Natural killer cell treated with Interleukin-12 subunit alpha and Interleukin-12 subunit beta and Interleukin-15 and Interleukin-18, amount 100 ng/mL, for 72 hours (primary cell): ENCODE measurements at regions not wholly inside any gene's neighbourhood (a gene's known extent, or its start where the extent isn't known, plus 50 kb on each side); places are given as distances from the start of the nearest gene placed in this dataset.
"Not testable (repeated sequence)": the region's sequence is repeated elsewhere in the genome, so short reads cannot be mapped to it uniquely, and the experiment has no call there.

Source experiments
- ATAC-seq, 2 donors: fragments of 150-1000 bp; cut with Tn5 transposase in 1 of 2; sonication (Bioruptor Pico), chemical (Tn5 transposase) in 1 of 2; 2 replicates each; pipeline ENCODE4 v1.10.0; 2021
- DNase-seq: peaks from one replicate; pipeline ENCODE4 v3.0.0; 2022; ENCODE audit warnings: low spot score
- H3K27ac Mint-ChIP-seq, 2 donors: 1 replicate in 1 of 2; 2 replicates in 1 of 2; pipeline ENCODE4 v1.8.0; 2022; ENCODE audit warnings: mixed read lengths in 2 of 2, mild to moderate bottlenecking in 1 of 2, moderate library complexity in 1 of 2
- H3K27me3 Mint-ChIP-seq, 2 donors: 1 replicate in 1 of 2; 2 replicates in 1 of 2; pipeline ENCODE4 v1.8.0; 2022; ENCODE audit warnings: mixed read lengths in 2 of 2
- H3K36me3 Mint-ChIP-seq: one replicate; pipeline ENCODE4 v1.8.0; 2022; ENCODE audit warnings: mixed read lengths
- H3K4me1 Mint-ChIP-seq, 2 donors: 1 replicate in 1 of 2; 2 replicates in 1 of 2; pipeline ENCODE4 v1.8.0; 2022; ENCODE audit warnings: low read depth in 2 of 2, mixed read lengths in 2 of 2, mild to moderate bottlenecking in 1 of 2
- H3K4me3 Mint-ChIP-seq: one replicate; pipeline ENCODE4 v1.8.0; 2022; ENCODE audit warnings: mixed read lengths
- H3K9me3 Mint-ChIP-seq: 2 replicates; pipeline ENCODE4 v1.8.0; 2022; ENCODE audit warnings: mixed read lengths

DNA sequence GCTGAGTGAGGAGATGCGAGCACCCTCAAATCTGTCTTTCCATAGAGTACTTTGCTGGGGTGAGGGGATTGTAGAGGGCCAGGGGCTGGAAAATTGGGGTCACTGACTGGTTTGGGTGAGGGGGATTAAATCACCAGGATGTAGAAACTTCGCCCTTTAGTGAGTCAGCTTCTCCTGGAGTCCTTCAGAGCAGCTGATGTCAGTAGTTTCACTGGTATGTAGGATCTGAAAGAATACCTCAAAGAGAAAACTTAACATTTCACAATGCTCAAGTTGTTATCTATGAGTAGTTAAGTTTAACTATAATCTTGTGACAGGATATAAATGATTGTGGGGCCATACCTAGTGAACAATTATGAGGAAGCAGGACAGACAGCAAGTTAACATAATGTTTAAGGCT, 174.7 kb upstream of the ZNF717 start:
- H3K27ac Mint-ChIP-seq, H3K36me3 Mint-ChIP-seq, H3K4me1 Mint-ChIP-seq, H3K27me3 Mint-ChIP-seq, ATAC-seq, H3K4me3 Mint-ChIP-seq, H3K9me3 Mint-ChIP-seq, DNase-seq: not testable (repeated sequence)

DNA sequence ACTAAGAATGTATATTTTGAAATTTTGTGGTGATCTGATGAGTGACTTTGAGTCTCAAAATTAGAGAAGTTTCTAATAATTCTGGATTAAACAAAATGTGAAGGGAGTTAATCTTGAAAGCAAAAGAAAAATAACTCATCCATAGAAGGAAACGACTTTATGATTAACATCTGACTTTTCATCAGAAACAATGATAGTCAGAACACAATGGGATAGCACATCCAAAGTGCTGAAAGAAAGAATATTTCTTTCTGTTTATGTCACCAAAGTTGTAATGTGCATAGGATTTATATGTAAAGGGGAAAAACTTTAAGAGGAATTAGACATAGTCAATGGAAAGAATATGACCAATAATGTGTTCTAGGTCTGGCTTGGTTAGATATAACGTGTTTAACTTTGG, 176.7 kb upstream of the ZNF717 start:
- H3K4me3 Mint-ChIP-seq, ATAC-seq, H3K4me1 Mint-ChIP-seq, H3K27me3 Mint-ChIP-seq, DNase-seq, H3K27ac Mint-ChIP-seq, H3K36me3 Mint-ChIP-seq: not testable (repeated sequence)
- H3K9me3 Mint-ChIP-seq = peaks cover 13% of the 10 kb centered on the region

DNA sequence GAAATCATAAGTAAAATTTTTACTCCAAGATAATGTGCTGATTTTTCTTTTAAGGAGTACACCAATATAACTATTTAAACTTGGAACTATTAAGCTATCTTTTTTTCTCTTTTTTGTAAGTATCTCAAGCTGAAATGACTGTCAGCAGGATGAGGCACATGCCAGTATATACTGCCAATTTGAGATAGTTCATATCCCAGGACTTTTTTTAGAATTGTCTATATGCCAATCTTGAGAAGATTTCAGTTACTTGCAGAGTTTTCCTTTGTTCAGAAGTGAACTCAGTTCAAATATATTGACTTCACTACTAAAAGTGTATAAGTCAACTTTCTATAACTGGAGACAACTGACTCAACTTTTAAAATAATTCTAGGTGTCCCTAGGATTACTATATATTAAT, 181.7 kb upstream of the ZNF717 start:
- H3K4me3 Mint-ChIP-seq = no peak overlapping the region
- H3K9me3 Mint-ChIP-seq = peaks cover 9% of the 10 kb centered on the region
- no peaks in the 10 kb centered on the region for H3K4me1 Mint-ChIP-seq
- no peaks in the 10 kb centered on the region for H3K27me3 Mint-ChIP-seq
- no peak for DNase-seq
- H3K27ac Mint-ChIP-seq = no peak overlapping the region
- H3K36me3 Mint-ChIP-seq = no peaks in the 10 kb centered on the region
- no peak for ATAC-seq

DNA sequence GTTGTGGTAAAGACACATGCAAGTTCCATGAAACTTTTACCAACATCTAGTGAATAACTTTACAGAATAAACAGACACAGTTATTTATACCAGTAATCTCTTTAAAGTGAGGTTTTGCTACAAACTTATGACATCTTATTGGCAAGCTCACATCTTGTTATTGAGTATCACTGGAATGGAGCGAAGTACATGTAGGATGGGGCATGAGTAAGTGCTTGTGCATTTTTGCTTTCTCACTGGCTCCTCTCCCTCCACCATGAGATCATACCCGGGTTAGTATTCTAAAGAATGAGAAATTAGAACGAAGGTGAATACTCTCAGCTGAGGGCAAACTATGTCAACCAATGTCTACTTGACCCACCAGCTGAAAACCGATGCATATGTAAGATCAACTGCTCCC, 193.3 kb upstream of the ZNF717 start:
- Mint-ChIP-seq H3K9me3 (peaks cover 10% of the 10 kb centered on the region), H3K27me3 (no peaks in the 10 kb centered on the region), H3K4me3 (no peak overlapping the region), H3K4me1 (no peaks in the 10 kb centered on the region), H3K36me3 (peaks cover 10% of the 10 kb centered on the region), H3K27ac (no peak overlapping the region)
- DNase-seq (no peak), ATAC-seq (no peak)

DNA sequence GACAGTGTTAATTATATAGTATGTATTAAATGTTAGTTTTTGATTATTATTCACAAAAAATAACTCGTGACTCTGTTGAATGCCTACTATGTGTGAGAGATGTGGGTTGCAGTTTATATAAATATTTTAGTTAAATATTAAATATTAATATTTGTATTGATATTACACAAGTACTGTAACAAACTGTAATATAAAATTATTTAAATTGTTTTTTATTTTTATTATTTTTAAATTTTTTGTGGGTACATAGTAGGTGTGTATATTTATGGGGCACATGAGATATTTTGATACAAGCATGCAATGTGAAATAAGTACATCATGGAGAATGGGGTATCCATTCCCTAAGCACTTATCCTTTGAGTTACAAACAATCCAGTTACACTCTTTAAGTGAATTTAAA, 196.1 kb upstream of the ZNF717 start:
- Mint-ChIP-seq H3K9me3 (peaks cover 6% of the 10 kb centered on the region), H3K4me3 (no peak overlapping the region), H3K27me3 (no peaks in the 10 kb centered on the region), H3K4me1 (no peaks in the 10 kb centered on the region), H3K27ac (no peak overlapping the region), H3K36me3 (peaks cover 6% of the 10 kb centered on the region)
- DNase-seq (no peak), ATAC-seq (no peak)

DNA sequence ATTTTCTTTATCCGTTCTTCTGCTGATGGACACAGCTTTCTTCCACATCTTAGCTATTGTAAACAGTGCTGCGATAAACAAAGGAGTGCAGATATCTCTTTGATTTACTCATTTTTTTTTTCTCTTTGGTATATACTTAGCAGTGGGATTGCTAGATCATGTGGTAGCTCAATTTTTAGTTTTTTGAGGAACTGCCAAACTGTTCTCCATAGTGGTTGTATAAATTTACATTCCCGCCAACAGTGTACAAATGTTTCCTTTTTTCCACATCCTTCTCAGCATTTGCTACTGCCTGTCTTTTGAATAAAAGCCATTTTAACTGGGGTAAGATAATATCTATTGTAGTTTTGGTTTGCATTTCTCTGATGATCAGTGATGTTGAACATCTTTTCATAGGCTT, 196.8 kb upstream of the ZNF717 start:
- H3K36me3 Mint-ChIP-seq = peaks cover 6% of the 10 kb centered on the region
- no peak for DNase-seq
- no peak for ATAC-seq
- H3K9me3 Mint-ChIP-seq = peaks cover 7% of the 10 kb centered on the region
- no peaks in the 10 kb centered on the region for H3K27me3 Mint-ChIP-seq
- no peaks in the 10 kb centered on the region for H3K4me1 Mint-ChIP-seq
- H3K4me3 Mint-ChIP-seq = no peak overlapping the region
- H3K27ac Mint-ChIP-seq = no peak overlapping the region

DNA sequence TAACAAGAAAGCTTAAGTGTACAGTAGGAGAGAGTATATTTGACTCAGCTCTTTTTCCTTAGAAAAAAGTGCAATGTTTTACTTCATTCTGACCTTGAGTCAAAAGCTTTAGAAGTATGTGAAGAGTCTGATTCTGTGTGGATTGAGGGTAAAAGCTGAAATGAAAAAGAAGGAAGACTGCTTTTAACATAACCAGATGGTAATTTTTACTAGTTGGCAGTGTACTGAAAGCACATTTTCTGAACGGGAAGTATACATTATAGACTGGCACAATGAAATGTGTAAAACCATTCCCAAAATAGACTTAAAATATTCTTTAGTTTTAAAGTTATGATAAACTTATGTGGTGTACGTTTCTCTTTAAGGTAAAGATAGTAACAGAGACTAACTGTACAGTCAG, 197.8 kb upstream of the ZNF717 start:
- no peak overlapping the region for H3K27ac Mint-ChIP-seq
- no peaks in the 10 kb centered on the region for H3K27me3 Mint-ChIP-seq
- H3K9me3 Mint-ChIP-seq = peaks cover 11% of the 10 kb centered on the region
- no peaks in the 10 kb centered on the region for H3K4me1 Mint-ChIP-seq
- H3K4me3 Mint-ChIP-seq = no peak overlapping the region
- DNase-seq (no peak), ATAC-seq (no peak)
- H3K36me3 Mint-ChIP-seq = peaks cover 6% of the 10 kb centered on the region

DNA sequence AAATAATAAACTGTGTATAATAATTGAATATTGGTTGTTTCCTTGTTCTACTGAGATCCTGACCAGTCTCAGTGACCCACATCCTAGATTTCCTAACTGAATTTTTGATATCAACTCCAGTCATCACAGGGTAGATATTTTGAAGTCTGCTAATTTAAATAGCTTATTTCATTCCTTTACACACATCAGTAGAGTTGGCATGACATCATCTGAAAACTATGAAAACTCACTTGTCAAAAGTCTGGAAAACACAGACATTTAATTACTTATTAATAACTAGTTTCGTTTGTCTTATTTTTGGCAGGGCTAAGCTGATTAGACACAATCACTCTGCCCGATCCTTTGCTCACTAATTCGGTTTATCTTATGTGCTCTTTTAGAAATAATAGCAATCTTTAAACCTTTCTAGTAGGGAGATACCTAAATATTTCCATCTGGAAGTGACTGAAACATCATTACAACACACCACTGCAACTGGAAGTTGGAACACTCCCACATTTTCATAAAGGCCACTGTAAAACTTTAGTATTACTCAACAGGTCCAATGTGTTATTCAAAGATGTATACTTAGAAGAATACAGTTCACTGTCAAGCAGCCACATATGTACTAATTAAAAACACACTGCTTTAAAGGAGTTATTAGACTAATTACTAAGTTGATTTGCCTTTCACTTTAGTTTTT, 198.4 kb upstream of the ZNF717 start:
- Mint-ChIP-seq H3K27me3 (no peaks in the 10 kb centered on the region), H3K27ac (no peak overlapping the region), H3K4me1 (no peaks in the 10 kb centered on the region), H3K9me3 (peaks cover 11% of the 10 kb centered on the region), H3K36me3 (peaks cover 6% of the 10 kb centered on the region), H3K4me3 (no peak overlapping the region)
- ATAC-seq (no peak), DNase-seq (no peak)

DNA sequence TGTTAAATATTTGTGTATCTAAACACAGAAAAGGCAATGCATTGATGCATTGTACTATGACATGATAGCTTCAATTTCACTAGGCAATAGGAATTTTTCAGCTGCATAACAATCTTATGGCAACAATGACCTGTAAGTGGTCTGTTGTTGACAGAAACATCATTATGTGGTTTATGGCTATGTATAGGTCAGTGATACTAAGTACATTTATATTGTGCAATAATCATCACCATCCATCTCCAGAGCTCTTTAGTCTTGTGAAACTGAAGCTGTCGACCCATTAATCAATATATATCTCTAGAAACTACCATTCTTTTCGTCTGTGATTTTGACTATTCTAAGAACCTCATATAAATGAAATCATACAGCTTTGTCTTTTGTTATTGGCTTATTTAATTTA, 200.1 kb upstream of the ZNF717 start:
- Mint-ChIP-seq H3K27ac (no peak overlapping the region), H3K9me3 (peaks cover 11% of the 10 kb centered on the region), H3K4me1 (no peaks in the 10 kb centered on the region), H3K27me3 (no peaks in the 10 kb centered on the region), H3K4me3 (no peak overlapping the region), H3K36me3 (peaks cover 6% of the 10 kb centered on the region)
- ATAC-seq (no peak), DNase-seq (no peak)

DNA sequence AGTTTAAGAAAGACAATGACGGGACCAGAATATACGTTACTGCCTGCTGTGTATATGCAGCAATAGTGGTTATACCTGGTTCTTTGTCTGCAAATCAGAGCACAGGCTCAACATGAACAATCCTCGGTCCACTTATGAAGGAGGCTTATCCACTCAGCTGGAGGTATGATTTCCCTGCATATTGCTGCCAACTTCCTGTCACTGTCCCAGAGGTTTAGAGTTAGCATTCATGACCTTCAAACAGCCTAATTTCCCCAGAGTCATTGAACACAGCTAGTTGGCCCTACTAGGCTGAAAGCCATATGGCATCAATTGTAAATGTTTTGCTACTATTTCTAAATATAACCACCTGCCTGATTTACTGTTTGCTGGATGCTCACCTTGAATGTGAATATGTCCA, 224.9 kb upstream of the ZNF717 start:
- H3K27me3 Mint-ChIP-seq = no peaks in the 10 kb centered on the region
- no peaks in the 10 kb centered on the region for H3K9me3 Mint-ChIP-seq
- no peak for ATAC-seq
- H3K4me3 Mint-ChIP-seq = no peak overlapping the region
- peaks cover 5% of the 10 kb centered on the region for H3K36me3 Mint-ChIP-seq
- H3K4me1 Mint-ChIP-seq = no peaks in the 10 kb centered on the region
- DNase-seq = no peak
- H3K27ac Mint-ChIP-seq = no peak overlapping the region

DNA sequence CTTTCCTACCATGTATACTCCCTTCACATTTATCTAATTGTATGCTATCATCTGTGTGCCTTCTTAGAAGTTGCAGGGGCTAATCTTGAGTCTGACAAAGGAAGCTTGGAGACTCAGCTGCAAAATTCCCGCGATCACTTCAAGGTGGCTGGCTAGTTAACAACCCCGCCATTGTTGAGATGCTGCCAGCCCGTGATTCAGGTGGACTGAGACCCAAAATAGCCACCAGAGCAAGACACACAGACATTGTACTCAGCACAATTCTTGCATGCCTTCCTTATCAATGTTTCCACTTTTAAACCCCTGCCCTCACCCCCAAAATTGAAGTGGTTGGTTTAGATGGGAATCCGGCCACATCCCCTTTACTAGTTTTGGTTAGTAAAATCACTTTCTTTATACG, 225.8 kb upstream of the ZNF717 start:
- H3K4me1 Mint-ChIP-seq = no peaks in the 10 kb centered on the region
- no peak for DNase-seq
- no peaks in the 10 kb centered on the region for H3K27me3 Mint-ChIP-seq
- no peak overlapping the region for H3K4me3 Mint-ChIP-seq
- no peak overlapping the region for H3K27ac Mint-ChIP-seq
- no peak for ATAC-seq
- peaks cover 5% of the 10 kb centered on the region for H3K36me3 Mint-ChIP-seq
- H3K9me3 Mint-ChIP-seq = no peaks in the 10 kb centered on the region

DNA sequence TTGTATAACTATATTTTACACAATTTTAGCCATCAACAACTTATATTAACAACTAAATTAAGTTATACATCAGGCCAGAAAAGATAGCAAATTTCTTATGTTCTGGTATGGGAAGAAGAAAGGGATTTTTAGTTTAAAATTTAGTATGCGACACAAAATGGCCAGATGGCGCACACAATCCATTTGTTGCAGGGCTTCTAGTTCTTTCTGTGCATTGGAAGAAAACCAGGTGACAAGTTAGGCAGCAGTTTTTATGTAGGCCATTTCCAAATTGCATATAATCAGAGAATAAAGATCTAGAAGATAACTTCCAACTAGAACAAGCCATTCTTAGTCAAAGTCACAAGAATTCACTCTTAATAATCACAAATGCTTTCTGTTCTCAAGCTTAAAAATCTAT, 230.1 kb upstream of the ZNF717 start:
- ATAC-seq = no peak
- H3K4me1 Mint-ChIP-seq = no peaks in the 10 kb centered on the region
- no peak overlapping the region for H3K27ac Mint-ChIP-seq
- no peak overlapping the region for H3K4me3 Mint-ChIP-seq
- peaks cover 8% of the 10 kb centered on the region for H3K9me3 Mint-ChIP-seq
- DNase-seq = no peak
- H3K27me3 Mint-ChIP-seq = no peaks in the 10 kb centered on the region
- H3K36me3 Mint-ChIP-seq = peaks cover 4% of the 10 kb centered on the region

DNA sequence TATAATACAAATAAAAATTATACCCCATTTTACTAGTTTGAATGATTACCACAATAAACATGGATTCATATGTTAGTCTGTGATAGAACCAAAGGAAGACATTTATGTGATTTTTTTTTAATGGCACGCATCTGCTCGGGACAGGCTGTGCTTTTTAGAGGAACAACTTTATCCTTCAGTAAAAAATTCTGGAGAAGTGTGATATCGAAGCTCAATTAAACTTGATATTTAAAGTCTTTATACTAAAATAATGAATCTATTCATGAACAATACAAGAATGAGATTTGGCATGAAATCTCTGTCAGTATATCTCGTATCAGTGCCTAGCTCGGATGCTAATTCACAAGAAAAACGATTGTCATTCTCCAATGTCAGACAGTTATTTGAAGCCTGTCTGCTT, 230.8 kb upstream of the ZNF717 start:
- H3K36me3 Mint-ChIP-seq = peaks cover 4% of the 10 kb centered on the region
- ATAC-seq = no peak
- H3K27me3 Mint-ChIP-seq = no peaks in the 10 kb centered on the region
- no peak overlapping the region for H3K27ac Mint-ChIP-seq
- H3K4me1 Mint-ChIP-seq = no peaks in the 10 kb centered on the region
- H3K9me3 Mint-ChIP-seq = peaks cover 12% of the 10 kb centered on the region
- H3K4me3 Mint-ChIP-seq = no peak overlapping the region
- no peak for DNase-seq

DNA sequence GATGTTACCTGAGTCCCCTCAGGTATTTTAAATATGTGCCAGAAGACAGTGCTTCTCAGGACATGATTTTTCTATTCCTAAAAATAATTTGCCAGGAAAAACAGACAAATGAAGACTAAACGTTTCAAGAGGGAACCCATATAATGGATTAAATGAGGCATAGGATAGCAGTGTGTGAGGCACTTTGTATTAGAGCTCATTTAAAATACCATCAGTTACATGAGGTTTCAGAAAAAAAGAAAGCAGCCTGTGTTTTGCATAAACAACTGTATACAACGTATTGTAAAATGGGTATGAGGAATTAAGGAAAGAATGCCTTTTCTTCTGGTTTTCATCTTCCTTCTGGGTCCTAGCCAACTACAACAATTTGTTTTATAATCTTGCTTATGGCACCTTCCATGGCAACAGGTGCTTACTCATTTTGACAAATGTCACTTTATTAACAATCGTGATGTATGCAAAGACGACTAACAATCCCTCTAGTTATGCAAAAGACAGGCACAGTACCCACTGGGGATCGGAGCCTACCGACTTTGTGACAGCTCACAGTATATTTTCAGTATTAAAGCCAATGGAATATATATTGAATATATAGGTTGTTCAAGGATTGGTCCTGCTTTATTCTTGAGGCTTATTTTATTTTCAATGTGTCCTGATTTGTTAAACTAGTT, 231.6 kb upstream of the ZNF717 start:
- no peak for DNase-seq
- Mint-ChIP-seq H3K9me3 (peaks cover 12% of the 10 kb centered on the region), H3K36me3 (peaks cover 4% of the 10 kb centered on the region), H3K4me1 (no peaks in the 10 kb centered on the region), H3K27ac (no peak overlapping the region), H3K4me3 (no peak overlapping the region), H3K27me3 (no peaks in the 10 kb centered on the region)
- no peak for ATAC-seq

DNA sequence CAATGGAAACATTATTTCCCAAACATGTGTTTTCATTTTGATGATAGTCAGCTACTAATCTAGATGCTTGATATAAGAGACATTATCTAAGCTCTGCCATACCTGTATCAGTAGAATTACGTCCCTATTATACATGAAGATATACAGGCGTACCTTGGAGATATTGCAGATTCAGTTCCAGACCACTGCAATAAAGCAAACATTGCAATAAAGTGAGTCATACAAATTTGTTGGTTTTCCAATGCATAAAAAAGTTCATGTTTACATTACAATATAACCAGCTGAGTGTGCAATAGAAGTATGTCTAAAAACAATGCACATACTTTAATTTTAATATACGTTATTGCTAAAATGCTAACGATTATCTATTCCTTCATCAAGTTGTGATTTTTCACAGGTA, 236.0 kb upstream of the ZNF717 start:
- no peaks in the 10 kb centered on the region for H3K4me1 Mint-ChIP-seq
- peaks cover 8% of the 10 kb centered on the region for H3K36me3 Mint-ChIP-seq
- no peak overlapping the region for H3K27ac Mint-ChIP-seq
- peaks cover 12% of the 10 kb centered on the region for H3K9me3 Mint-ChIP-seq
- ATAC-seq (no peak), DNase-seq (no peak)
- H3K27me3 Mint-ChIP-seq = no peaks in the 10 kb centered on the region
- H3K4me3 Mint-ChIP-seq = no peak overlapping the region
